Gastroesophageal sphincter (tissue), 3 donors: ENCODE measurements at regions not wholly inside any gene's neighbourhood (a gene's known extent, or its start where the extent isn't known, plus 50 kb on each side); places are given as distances from the start of the nearest gene placed in this dataset.

ENCODE experiments used
- CTCF ChIP-seq, 4 experiments: fragments of 200-600 bp in 2 of 4; fragments of 450-650 bp in 2 of 4; sonication (generic) in 1 of 4; IDR thresholded peaks; one replicate each; pipeline ENCODE4 v1.5.1; 2017 to 2019; ENCODE audit warnings: antibody characterized with exemption in 4 of 4, mild to moderate bottlenecking in 2 of 4, moderate library complexity in 2 of 4
- EP300 ChIP-seq: sonication (generic); formaldehyde crosslinking; IDR thresholded peaks from one replicate; pipeline ENCODE4 v1.6.1; 2017; ENCODE audit warnings: antibody characterized with exemption, mild to moderate bottlenecking
- POLR2AphosphoS5 ChIP-seq: sonication (generic); formaldehyde crosslinking; IDR thresholded peaks from one replicate; pipeline ENCODE4 v1.6.1; 2017; ENCODE audit warnings: antibody characterized with exemption

DNA sequence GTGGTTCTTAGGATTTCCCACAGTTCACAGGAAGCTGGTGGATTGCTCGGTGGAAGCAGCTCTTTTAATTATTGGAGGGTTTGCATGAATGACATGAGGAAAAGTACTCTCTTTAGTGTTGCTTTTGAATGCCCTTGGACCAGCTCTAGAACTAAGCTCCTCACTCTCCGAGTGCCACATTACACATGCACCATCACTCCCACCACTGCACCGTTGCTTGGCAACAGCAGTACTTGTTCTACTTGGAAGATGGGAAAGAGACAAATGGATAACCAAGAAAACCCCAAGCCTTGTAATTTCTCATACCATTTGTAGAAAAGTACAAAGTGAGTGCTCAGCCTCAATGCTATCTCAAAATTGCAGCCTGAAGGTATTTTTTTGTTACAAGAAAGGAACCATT lies 620.2 kb upstream of the BOD1L1 start:
- TF ChIP-seq POLR2AphosphoS5 = no peak
- TF ChIP-seq EP300 = no peak
- no peak for TF ChIP-seq CTCF (IDR thresholded peaks at IDR 0.05)
